WTC11 (cell line): ENCODE measurements at regions not wholly inside any gene's neighbourhood (a gene's known extent, or its start where the extent isn't known, plus 50 kb on each side); places are given as distances from the start of the nearest gene placed in this dataset.

Source experiments
- ATAC-seq: fragments of 200-7000 bp; cut with Tn5 transposase; 2 replicates; pipeline ENCODE4 v1.10.0; 2021; ENCODE audit warnings: mild to moderate bottlenecking, moderate library complexity
- CTCF ChIA-PET: fragments of 300-600 bp; sonication (Branson Sonifier 250); formaldehyde crosslinking; loops from one replicate; lab custom pipeline; 2021; ENCODE audit warnings: antibody characterized with exemption; lab: Charles Lee
- POLR2A ChIA-PET: fragments of 350-600 bp; sonication (Branson Sonifier 250); formaldehyde crosslinking; loops from one replicate; lab custom pipeline; 2021; ENCODE audit warnings: antibody characterized with exemption; lab: Charles Lee
- DNase-seq: peaks from one replicate; pipeline ENCODE4 v3.0.0; 2021; ENCODE audit warnings: low spot score
- H3K27ac Mint-ChIP-seq: 2 replicates; pipeline ENCODE4 v1.8.0; 2021; ENCODE audit warnings: mixed read lengths
- H3K27me3 Mint-ChIP-seq: 2 replicates; pipeline ENCODE4 v1.8.0; 2021; ENCODE audit warnings: low read depth, mild to moderate bottlenecking, moderate library complexity, mixed read lengths
- H3K36me3 Mint-ChIP-seq: 2 replicates; pipeline ENCODE4 v1.8.0; 2021; ENCODE audit warnings: mixed read lengths
- H3K4me1 Mint-ChIP-seq: 2 replicates; pipeline ENCODE4 v1.8.0; 2022; ENCODE audit warnings: mixed read lengths
- H3K4me3 Mint-ChIP-seq: 2 replicates; pipeline ENCODE4 v1.8.0; 2021; ENCODE audit warnings: mild to moderate bottlenecking, moderate library complexity, mixed read lengths
- H3K9me3 Mint-ChIP-seq: 2 replicates; pipeline ENCODE4 v1.8.0; 2021; ENCODE audit warnings: mixed read lengths
- CBFB ChIP-seq: sonication (generic); formaldehyde crosslinking; IDR thresholded peaks from 2 replicates; pipeline ENCODE4 v1.8.1; 2022; ENCODE audit warnings: mild to moderate bottlenecking, low read depth, missing genetic modification reagents
- CTCF ChIP-seq: fragments of 200-600 bp; IDR thresholded peaks from 2 replicates; pipeline ENCODE4 v1.8.0; 2022; ENCODE audit warnings: antibody characterized with exemption
- EMX1 ChIP-seq: fragments of 250-450 bp; sonication (Bioruptor Pico); IDR thresholded peaks from 2 replicates; pipeline ENCODE4 v1.8.0; 2021; ENCODE audit warnings: mild to moderate bottlenecking
- FOXJ3 ChIP-seq: sonication (generic); formaldehyde crosslinking; IDR thresholded peaks from 2 replicates; pipeline ENCODE4 v1.9.0; 2021; ENCODE audit warnings: missing genetic modification reagents, mild to moderate bottlenecking, borderline replicate concordance
- FOXP1 ChIP-seq: sonication (generic); formaldehyde crosslinking; IDR thresholded peaks from 2 replicates; pipeline ENCODE4 v1.8.0; 2022; ENCODE audit warnings: missing genetic modification reagents, mild to moderate bottlenecking, moderate library complexity, borderline replicate concordance
- JUN ChIP-seq: sonication (generic); formaldehyde crosslinking; IDR thresholded peaks from 2 replicates; pipeline ENCODE4 v1.8.0; 2023; ENCODE audit warnings: mild to moderate bottlenecking, missing genetic modification reagents
- MLX ChIP-seq: sonication (generic); formaldehyde crosslinking; IDR thresholded peaks from 2 replicates; pipeline ENCODE4 v1.8.1; 2023; ENCODE audit warnings: mild to moderate bottlenecking, missing genetic modification reagents, moderate library complexity
- MXD4 ChIP-seq: fragments of 250-450 bp; sonication (Bioruptor Pico); IDR thresholded peaks from 2 replicates; pipeline ENCODE4 v1.8.0; 2021; ENCODE audit warnings: mild to moderate bottlenecking, moderate library complexity, borderline replicate concordance
- NFATC4 ChIP-seq: fragments of 250-450 bp; sonication (Bioruptor Pico); IDR thresholded peaks from 2 replicates; pipeline ENCODE4 v1.9.0; 2021; ENCODE audit warnings: mild to moderate bottlenecking
- NFE2L1 ChIP-seq: sonication (generic); formaldehyde crosslinking; IDR thresholded peaks from 2 replicates; pipeline ENCODE4 v1.8.1; 2023; ENCODE audit warnings: missing genetic modification reagents
- PREB ChIP-seq: sonication (generic); formaldehyde crosslinking; IDR thresholded peaks from 2 replicates; pipeline ENCODE4 v1.8.1; 2022; ENCODE audit warnings: mild to moderate bottlenecking, missing genetic modification reagents, moderate library complexity, borderline replicate concordance
- TCF7 ChIP-seq: sonication (generic); formaldehyde crosslinking; IDR thresholded peaks from 2 replicates; pipeline ENCODE4 v1.8.0; 2022; ENCODE audit warnings: mild to moderate bottlenecking, low read depth, missing genetic modification reagents, moderate library complexity
- TEAD1 ChIP-seq: sonication (generic); formaldehyde crosslinking; IDR thresholded peaks from 2 replicates; pipeline ENCODE4 v1.8.0; 2022; ENCODE audit warnings: mild to moderate bottlenecking, missing genetic modification reagents
- TEAD4 ChIP-seq: sonication (generic); formaldehyde crosslinking; IDR thresholded peaks from 2 replicates; pipeline ENCODE4 v1.8.0; 2022; ENCODE audit warnings: mild to moderate bottlenecking, missing genetic modification reagents
- TP53 ChIP-seq: sonication (generic); formaldehyde crosslinking; IDR thresholded peaks from 2 replicates; pipeline ENCODE4 v1.8.1; 2023; ENCODE audit warnings: mild to moderate bottlenecking, missing genetic modification reagents
- TF ChIP-seq, protein P1 (sequence below): sonication (generic); formaldehyde crosslinking; IDR thresholded peaks from 2 replicates; pipeline ENCODE4 v1.8.1; 2022; ENCODE audit warnings: missing genetic modification reagents, borderline replicate concordance
- TF ChIP-seq, protein P2 (sequence below): sonication (generic); formaldehyde crosslinking; IDR thresholded peaks from 2 replicates; pipeline ENCODE4 v1.8.0; 2022; ENCODE audit warnings: mild to moderate bottlenecking, missing genetic modification reagents

GRCh38 chr4:187663076-187663475 lies 332.5 kb upstream of the ZFP42 start (continued):
- no peak for TF ChIP-seq MXD4 (CRISPR knock-in tag)
- no peak for TF ChIP-seq NFATC4
- no peak for TF ChIP-seq TEAD4 (CRISPR knock-in tag)

DNA sequence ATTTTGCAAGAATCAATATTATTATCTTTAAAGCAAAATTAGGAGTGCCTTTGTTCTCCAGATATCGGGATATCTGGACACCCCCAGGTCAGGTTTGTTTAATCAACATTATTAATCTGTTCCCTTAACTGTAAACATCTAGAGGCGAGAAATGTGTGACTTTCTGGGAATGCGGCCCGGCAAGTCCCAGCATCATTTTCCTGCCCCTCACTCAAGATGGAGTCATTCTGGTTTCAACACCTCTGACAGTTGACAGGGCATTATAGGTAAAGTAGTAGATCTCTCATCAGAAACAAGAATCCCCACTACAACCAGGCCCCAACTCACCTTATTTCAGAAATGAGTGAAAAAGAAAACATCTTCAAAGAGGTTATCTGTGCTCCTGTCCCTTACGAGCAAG lies 331.6 kb upstream of the ZFP42 start:
- POLR2A ChIA-PET, result no interaction called here
- TF ChIP-seq, protein P1, sequence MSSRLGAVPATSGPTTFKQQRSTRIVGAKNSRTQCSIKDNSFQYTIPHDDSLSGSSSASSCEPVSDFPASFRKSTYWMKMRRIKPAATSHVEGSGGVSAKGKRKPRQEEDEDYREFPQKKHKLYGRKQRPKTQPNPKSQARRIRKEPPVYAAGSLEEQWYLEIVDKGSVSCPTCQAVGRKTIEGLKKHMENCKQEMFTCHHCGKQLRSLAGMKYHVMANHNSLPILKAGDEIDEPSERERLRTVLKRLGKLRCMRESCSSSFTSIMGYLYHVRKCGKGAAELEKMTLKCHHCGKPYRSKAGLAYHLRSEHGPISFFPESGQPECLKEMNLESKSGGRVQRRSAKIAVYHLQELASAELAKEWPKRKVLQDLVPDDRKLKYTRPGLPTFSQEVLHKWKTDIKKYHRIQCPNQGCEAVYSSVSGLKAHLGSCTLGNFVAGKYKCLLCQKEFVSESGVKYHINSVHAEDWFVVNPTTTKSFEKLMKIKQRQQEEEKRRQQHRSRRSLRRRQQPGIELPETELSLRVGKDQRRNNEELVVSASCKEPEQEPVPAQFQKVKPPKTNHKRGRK (CRISPR knock-in tag), result no peak
- TF ChIP-seq, all 79 proteins: peak for 0
- CTCF ChIA-PET, result no interaction called here

GRCh38 chr4:187665086-187665485 lies 330.5 kb upstream of the ZFP42 start:
- ChIA-PET POLR2A (no interaction called here), CTCF (no interaction called here)
- Mint-ChIP-seq H3K4me3 (no peak overlapping the region), H3K9me3 (peaks cover 20% of the 10 kb centered on the region), H3K36me3 (peaks cover 6% of the 10 kb centered on the region), H3K27me3 (no peaks in the 10 kb centered on the region), H3K27ac (no peak overlapping the region), H3K4me1 (no peaks in the 10 kb centered on the region)
- no peak for ATAC-seq
- DNase-seq, result no peak
- TF ChIP-seq JUN (CRISPR knock-in tag), result no peak
- TF ChIP-seq CTCF, result no peak
- TF ChIP-seq TP53 (CRISPR knock-in tag), result no peak
- no peak for TF ChIP-seq TCF7 (CRISPR knock-in tag)
- TF ChIP-seq EMX1 (CRISPR knock-in tag), result no peak
- TF ChIP-seq MLX (CRISPR knock-in tag), result no peak
- TF ChIP-seq NFE2L1, result no peak
- TF ChIP-seq FOXJ3 (CRISPR knock-in tag), result no peak
- TF ChIP-seq TEAD1 (CRISPR knock-in tag), result no peak
- TF ChIP-seq, protein P2, sequence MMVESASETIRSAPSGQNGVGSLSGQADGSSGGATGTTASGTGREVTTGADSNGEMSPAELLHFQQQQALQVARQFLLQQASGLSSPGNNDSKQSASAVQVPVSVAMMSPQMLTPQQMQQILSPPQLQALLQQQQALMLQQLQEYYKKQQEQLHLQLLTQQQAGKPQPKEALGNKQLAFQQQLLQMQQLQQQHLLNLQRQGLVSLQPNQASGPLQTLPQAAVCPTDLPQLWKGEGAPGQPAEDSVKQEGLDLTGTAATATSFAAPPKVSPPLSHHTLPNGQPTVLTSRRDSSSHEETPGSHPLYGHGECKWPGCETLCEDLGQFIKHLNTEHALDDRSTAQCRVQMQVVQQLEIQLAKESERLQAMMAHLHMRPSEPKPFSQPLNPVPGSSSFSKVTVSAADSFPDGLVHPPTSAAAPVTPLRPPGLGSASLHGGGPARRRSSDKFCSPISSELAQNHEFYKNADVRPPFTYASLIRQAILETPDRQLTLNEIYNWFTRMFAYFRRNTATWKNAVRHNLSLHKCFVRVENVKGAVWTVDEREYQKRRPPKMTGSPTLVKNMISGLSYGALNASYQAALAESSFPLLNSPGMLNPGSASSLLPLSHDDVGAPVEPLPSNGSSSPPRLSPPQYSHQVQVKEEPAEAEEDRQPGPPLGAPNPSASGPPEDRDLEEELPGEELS (CRISPR knock-in tag), result no peak
- TF ChIP-seq PREB (CRISPR knock-in tag), result no peak
- TF ChIP-seq FOXP1 (CRISPR knock-in tag), result no peak
- no peak for TF ChIP-seq TEAD4 (CRISPR knock-in tag)
- no peak for TF ChIP-seq CBFB

More for the DNA sequence above, 331.6 kb upstream of the ZFP42 start:
- Mint-ChIP-seq H3K4me3 (no peak overlapping the region), H3K27ac (no peak overlapping the region), H3K9me3 (peaks cover 26% of the 10 kb centered on the region), H3K27me3 (no peaks in the 10 kb centered on the region), H3K4me1 (no peaks in the 10 kb centered on the region), H3K36me3 (peaks cover 9% of the 10 kb centered on the region)
- DNase-seq (no peak), ATAC-seq (no peak)
